T-helper 1 cell treated with Interleukin-12 subunit alpha and Interleukin-12 subunit beta and Interleukin-4 antibody, amounts not matched to agents 30 μg/mL and 1 μg/mL, for 36 hours (primary cell): ENCODE measurements at regions not wholly inside any gene's neighbourhood (a gene's known extent, or its start where the extent isn't known, plus 50 kb on each side); places are given as distances from the start of the nearest gene placed in this dataset.

ENCODE experiments used
- H3K27ac Mint-ChIP-seq: one replicate; pipeline ENCODE4 v1.8.0; 2021; ENCODE audit warnings: mild to moderate bottlenecking, mixed read lengths
- H3K27me3 Mint-ChIP-seq: one replicate; pipeline ENCODE4 v1.8.0; 2021; ENCODE audit warnings: low read depth, mixed read lengths
- H3K36me3 Mint-ChIP-seq: one replicate; pipeline ENCODE4 v1.8.0; 2021; ENCODE audit warnings: low read depth, mixed read lengths
- H3K4me1 Mint-ChIP-seq: one replicate; pipeline ENCODE4 v1.8.0; 2021; ENCODE audit warnings: low read depth, mixed read lengths
- H3K4me3 Mint-ChIP-seq: one replicate; pipeline ENCODE4 v1.8.0; 2021; ENCODE audit warnings: mild to moderate bottlenecking, moderate library complexity, mixed read lengths
- H3K9me3 Mint-ChIP-seq: one replicate; pipeline ENCODE4 v1.8.0; 2021; ENCODE audit warnings: mixed read lengths

- Mint-ChIP-seq H3K9me3 (peaks cover 17% of the 10 kb centered on the region), H3K4me3 (no peak overlapping the region), H3K27ac (no peak overlapping the region), H3K36me3 (peaks cover 4% of the 10 kb centered on the region), H3K4me1 (peaks cover 3% of the 10 kb centered on the region), H3K27me3 (no peaks in the 10 kb centered on the region)
Measured at GRCh38 chr11:128209138-128209435, 378.3 kb downstream of the ETS1 start.

GRCh38 chr11:128208329-128209137 is 378.8 kb downstream of the ETS1 start:
- Mint-ChIP-seq H3K9me3 (peaks cover 13% of the 10 kb centered on the region), H3K27ac (no peak overlapping the region), H3K4me1 (peaks cover 3% of the 10 kb centered on the region), H3K36me3 (peaks cover 2% of the 10 kb centered on the region), H3K4me3 (no peak overlapping the region), H3K27me3 (no peaks in the 10 kb centered on the region)

- Mint-ChIP-seq H3K36me3 (no peaks in the 10 kb centered on the region), H3K27ac (no peak overlapping the region), H3K9me3 (peaks cover 10% of the 10 kb centered on the region), H3K27me3 (no peaks in the 10 kb centered on the region), H3K4me1 (peaks cover 3% of the 10 kb centered on the region), H3K4me3 (no peak overlapping the region)
Measured at GRCh38 chr11:128207861-128208321, 379.5 kb downstream of the ETS1 start.

- no peaks in the 10 kb centered on the region for H3K36me3 Mint-ChIP-seq
- H3K4me1 Mint-ChIP-seq = peaks cover 6% of the 10 kb centered on the region
Measured at GRCh38 chr11:128206461-128206860, 380.9 kb downstream of the ETS1 start.

GRCh38 chr11:128205796-128206195 is 381.6 kb downstream of the ETS1 start:
- Mint-ChIP-seq H3K36me3 (no peaks in the 10 kb centered on the region), H3K9me3 (peaks cover 10% of the 10 kb centered on the region), H3K27me3 (no peaks in the 10 kb centered on the region), H3K4me3 (no peak overlapping the region), H3K4me1 (peaks cover 7% of the 10 kb centered on the region), H3K27ac (no peak overlapping the region)

More at GRCh38 chr11:128206461-128206860, 380.9 kb downstream of the ETS1 start:
- Mint-ChIP-seq H3K27me3 (no peaks in the 10 kb centered on the region), H3K9me3 (peaks cover 10% of the 10 kb centered on the region), H3K4me3 (no peak overlapping the region), H3K27ac (no peak overlapping the region)

GRCh38 chr11:128204898-128205297 is 382.5 kb downstream of the ETS1 start:
- Mint-ChIP-seq H3K36me3 (no peaks in the 10 kb centered on the region), H3K4me1 (peaks cover 9% of the 10 kb centered on the region), H3K27ac (no peak overlapping the region), H3K9me3 (peaks cover 10% of the 10 kb centered on the region), H3K4me3 (no peak overlapping the region), H3K27me3 (no peaks in the 10 kb centered on the region)

- H3K4me3 Mint-ChIP-seq = no peak overlapping the region
- peaks cover 9% of the 10 kb centered on the region for H3K9me3 Mint-ChIP-seq
- H3K27ac Mint-ChIP-seq = no peak overlapping the region
- peaks cover 6% of the 10 kb centered on the region for H3K4me1 Mint-ChIP-seq
- H3K27me3 Mint-ChIP-seq = no peaks in the 10 kb centered on the region
- H3K36me3 Mint-ChIP-seq = no peaks in the 10 kb centered on the region
Measured at GRCh38 chr11:128201801-128202200, 385.6 kb downstream of the ETS1 start.

GRCh38 chr11:128201009-128201408 is 386.3 kb downstream of the ETS1 start:
- H3K4me3 Mint-ChIP-seq = no peak overlapping the region
- H3K4me1 Mint-ChIP-seq = peaks cover 9% of the 10 kb centered on the region
- no peaks in the 10 kb centered on the region for H3K36me3 Mint-ChIP-seq
- H3K27me3 Mint-ChIP-seq = no peaks in the 10 kb centered on the region
- H3K9me3 Mint-ChIP-seq = peaks cover 1% of the 10 kb centered on the region
- H3K27ac Mint-ChIP-seq = no peak overlapping the region

GRCh38 chr11:128200467-128200866 is 386.9 kb downstream of the ETS1 start:
- Mint-ChIP-seq H3K27ac (no peak overlapping the region), H3K4me1 (peaks cover 9% of the 10 kb centered on the region), H3K27me3 (no peaks in the 10 kb centered on the region), H3K9me3 (no peaks in the 10 kb centered on the region), H3K4me3 (no peak overlapping the region), H3K36me3 (no peaks in the 10 kb centered on the region)

GRCh38 chr11:128198216-128198772 is 389.1 kb downstream of the ETS1 start:
- Mint-ChIP-seq H3K27ac (no peak overlapping the region), H3K4me3 (no peak overlapping the region), H3K4me1 (peaks cover 26% of the 10 kb centered on the region), H3K36me3 (no peaks in the 10 kb centered on the region), H3K9me3 (no peaks in the 10 kb centered on the region), H3K27me3 (no peaks in the 10 kb centered on the region)

GRCh38 chr11:128196235-128196634 is 391.1 kb downstream of the ETS1 start:
- Mint-ChIP-seq H3K36me3 (no peaks in the 10 kb centered on the region), H3K27ac (no peak overlapping the region)

GRCh38 chr11:128195756-128196155 is 391.6 kb downstream of the ETS1 start:
- Mint-ChIP-seq H3K4me1 (peaks cover 30% of the 10 kb centered on the region), H3K36me3 (no peaks in the 10 kb centered on the region), H3K27me3 (no peaks in the 10 kb centered on the region), H3K9me3 (no peaks in the 10 kb centered on the region), H3K4me3 (no peak overlapping the region), H3K27ac (no peak overlapping the region)

More at GRCh38 chr11:128196235-128196634, 391.1 kb downstream of the ETS1 start:
- H3K4me3 Mint-ChIP-seq = no peak overlapping the region
- peaks cover 26% of the 10 kb centered on the region for H3K4me1 Mint-ChIP-seq
- no peaks in the 10 kb centered on the region for H3K27me3 Mint-ChIP-seq
- no peaks in the 10 kb centered on the region for H3K9me3 Mint-ChIP-seq

- H3K4me3 Mint-ChIP-seq = peak overlapping the region; percentile 1
- H3K9me3 Mint-ChIP-seq = no peaks in the 10 kb centered on the region
- H3K27me3 Mint-ChIP-seq = no peaks in the 10 kb centered on the region
- H3K27ac Mint-ChIP-seq = peak overlapping the region; percentile 37
- no peaks in the 10 kb centered on the region for H3K36me3 Mint-ChIP-seq
- H3K4me1 Mint-ChIP-seq = peaks cover 33% of the 10 kb centered on the region
Measured at GRCh38 chr11:128195057-128195751, 392.2 kb downstream of the ETS1 start.

- H3K4me1 Mint-ChIP-seq = peaks cover 37% of the 10 kb centered on the region
- H3K27me3 Mint-ChIP-seq = no peaks in the 10 kb centered on the region
- no peaks in the 10 kb centered on the region for H3K9me3 Mint-ChIP-seq
- H3K36me3 Mint-ChIP-seq = no peaks in the 10 kb centered on the region
- H3K4me3 Mint-ChIP-seq = no peak overlapping the region
- no peak overlapping the region for H3K27ac Mint-ChIP-seq
Measured at GRCh38 chr11:128194216-128194615, 393.1 kb downstream of the ETS1 start.

GRCh38 chr11:128193615-128194014 is 393.7 kb downstream of the ETS1 start:
- no peaks in the 10 kb centered on the region for H3K9me3 Mint-ChIP-seq
- no peak overlapping the region for H3K27ac Mint-ChIP-seq
- peaks cover 37% of the 10 kb centered on the region for H3K4me1 Mint-ChIP-seq
- no peaks in the 10 kb centered on the region for H3K27me3 Mint-ChIP-seq
- no peak overlapping the region for H3K4me3 Mint-ChIP-seq
- no peaks in the 10 kb centered on the region for H3K36me3 Mint-ChIP-seq
